ENCODE measurements at regions not wholly inside any gene's neighbourhood (a gene's known extent, or its start where the extent isn't known, plus 50 kb on each side); places are given as distances from the start of the nearest gene placed in this dataset.

DNA sequence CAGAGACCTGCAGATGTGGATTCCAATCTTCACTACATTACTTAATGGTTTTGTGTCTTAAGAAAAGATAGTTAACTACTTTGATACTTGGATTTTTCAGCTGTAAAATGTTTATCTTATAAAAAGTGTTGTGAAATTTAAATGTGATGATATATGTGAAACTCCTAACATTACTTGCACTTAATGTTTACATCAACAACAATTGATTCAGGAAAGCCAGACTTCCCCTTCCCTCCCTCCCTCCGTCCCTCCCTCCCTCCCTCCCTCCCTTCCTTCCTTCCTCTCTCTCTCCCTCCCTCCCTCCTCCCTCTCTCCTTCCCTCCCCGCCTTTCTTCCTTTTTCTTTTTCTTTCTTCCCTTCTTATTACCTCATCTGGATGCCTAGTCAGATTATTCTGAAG lies 773.9 kb upstream of the FAM98A start:
- Mint-ChIP-seq H3K36me3 (ENCODE audit: insufficient read depth, unreplicated experiment) (no peaks in the 10 kb centered on the region), H3K9me3 (ENCODE audit: unreplicated experiment) (no peaks in the 10 kb centered on the region), H3K27me3 (ENCODE audit: insufficient read depth, unreplicated experiment) (peaks cover 3% of the 10 kb centered on the region), H3K4me1 (ENCODE audit: low read depth, unreplicated experiment) (no peaks in the 10 kb centered on the region), H3K4me3 (ENCODE audit: unreplicated experiment) (no peak overlapping the region), H3K27ac (ENCODE audit: unreplicated experiment) (no peak overlapping the region)
- ChIA-PET CTCF (no interaction called here), POLR2A (no interaction called here)
- H3K36me3 ChIP-seq (ENCODE audit: control insufficient read depth, insufficient read depth, low read length): no peaks in the 10 kb centered on the region
- no peak for TF ChIP-seq CTCF (IDR thresholded peaks at IDR 0.05; ENCODE audit: insufficient read depth in 1 of 2, low read depth in 1 of 2, low read length in 1 of 2, severe bottlenecking in 1 of 2, unreplicated experiment in 1 of 2)
- H3K4me3 ChIP-seq (ENCODE audit: low read depth, low read length): no peak overlapping the region
- H3K27me3 ChIP-seq (replicated peaks; ENCODE audit: control insufficient read depth, insufficient read depth, low read length): no peaks in the 10 kb centered on the region
- BruUV-seq (replicated peaks): no TSS peak
- no peaks in the 10 kb centered on the region for H3K9me3 ChIP-seq
- H3K4me1 ChIP-seq: peaks cover 10% of the 10 kb centered on the region; the same call in 1 of the 2 replicates
- intact Hi-C loops (cut with micrococcal nuclease; ENCODE audit: unreplicated experiment): no loop called here
- no peak for DNase-seq

GRCh38 chr2:34371711-34372110 lies 772.6 kb upstream of the FAM98A start:
- H3K4me1 Mint-ChIP-seq (ENCODE audit: low read depth, unreplicated experiment): no peaks in the 10 kb centered on the region
- ChIA-PET CTCF (no interaction called here), POLR2A (no interaction called here)
- Histone ChIP-seq H3K27me3 (replicated peaks; ENCODE audit: control insufficient read depth, insufficient read depth, low read length) (no peaks in the 10 kb centered on the region), H3K4me1 (peaks cover 10% of the 10 kb centered on the region; the same call in 1 of the 2 replicates), H3K9me3 (no peaks in the 10 kb centered on the region), H3K36me3 (ENCODE audit: control insufficient read depth, insufficient read depth, low read length) (no peaks in the 10 kb centered on the region), H3K4me3 (ENCODE audit: low read depth, low read length) (no peak overlapping the region)
- intact Hi-C loops (cut with micrococcal nuclease; ENCODE audit: unreplicated experiment): no loop called here
- peaks cover 3% of the 10 kb centered on the region for H3K27me3 Mint-ChIP-seq (ENCODE audit: insufficient read depth, unreplicated experiment)
- BruUV-seq (replicated peaks): no TSS peak
- no peaks in the 10 kb centered on the region for H3K9me3 Mint-ChIP-seq (ENCODE audit: unreplicated experiment)
- no peak for DNase-seq
- no peaks in the 10 kb centered on the region for H3K36me3 Mint-ChIP-seq (ENCODE audit: insufficient read depth, unreplicated experiment)
- no peak for TF ChIP-seq CTCF (IDR thresholded peaks at IDR 0.05; ENCODE audit: insufficient read depth in 1 of 2, low read depth in 1 of 2, low read length in 1 of 2, severe bottlenecking in 1 of 2, unreplicated experiment in 1 of 2)
- no peak overlapping the region for H3K27ac Mint-ChIP-seq (ENCODE audit: unreplicated experiment)
- no peak overlapping the region for H3K4me3 Mint-ChIP-seq (ENCODE audit: unreplicated experiment)

DNA sequence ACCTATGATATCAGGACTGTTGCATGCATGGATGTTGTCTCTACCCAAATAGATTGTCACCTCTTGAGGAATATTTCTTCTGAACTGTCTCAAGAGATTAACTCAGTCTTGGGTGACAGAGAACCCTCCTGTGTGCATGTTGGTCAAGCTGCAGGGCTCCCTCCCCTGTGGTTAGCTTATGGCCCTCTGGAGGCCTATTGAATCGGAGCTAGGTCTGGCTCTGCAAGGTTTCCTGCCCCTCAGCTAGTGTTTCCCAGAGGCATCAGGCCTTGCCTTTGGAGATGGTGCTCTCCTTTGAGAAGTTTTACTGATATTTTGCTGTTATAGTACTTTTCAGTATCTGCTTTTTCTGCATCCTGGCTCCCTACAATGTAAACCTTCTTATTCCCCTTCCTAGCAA lies 769.2 kb upstream of the FAM98A start:
- CTCF ChIA-PET: no interaction called here

More for the DNA sequence above, 769.2 kb upstream of the FAM98A start:
- Histone ChIP-seq H3K27me3 (replicated peaks; ENCODE audit: control insufficient read depth, insufficient read depth, low read length) (no peaks in the 10 kb centered on the region), H3K9me3 (no peaks in the 10 kb centered on the region), H3K36me3 (ENCODE audit: control insufficient read depth, insufficient read depth, low read length) (no peaks in the 10 kb centered on the region), H3K4me3 (ENCODE audit: low read depth, low read length) (no peak overlapping the region), H3K4me1 (no peaks in the 10 kb centered on the region; the same call in 1 of the 2 replicates)
- DNase-seq: no peak
- POLR2A ChIA-PET: no interaction called here
- Mint-ChIP-seq H3K27me3 (ENCODE audit: insufficient read depth, unreplicated experiment) (peaks cover 3% of the 10 kb centered on the region), H3K4me3 (ENCODE audit: unreplicated experiment) (no peak overlapping the region), H3K27ac (ENCODE audit: unreplicated experiment) (no peak overlapping the region), H3K9me3 (ENCODE audit: unreplicated experiment) (no peaks in the 10 kb centered on the region), H3K36me3 (ENCODE audit: insufficient read depth, unreplicated experiment) (no peaks in the 10 kb centered on the region), H3K4me1 (ENCODE audit: low read depth, unreplicated experiment) (no peaks in the 10 kb centered on the region)
- BruUV-seq (replicated peaks): no TSS peak
- intact Hi-C loops (cut with micrococcal nuclease; ENCODE audit: unreplicated experiment): no loop called here
- TF ChIP-seq CTCF (IDR thresholded peaks at IDR 0.05; ENCODE audit: insufficient read depth in 1 of 2, low read depth in 1 of 2, low read length in 1 of 2, severe bottlenecking in 1 of 2, unreplicated experiment in 1 of 2): no peak

Data from Caco-2 (cell line).